ENCODE measurements at regions not wholly inside any gene's neighbourhood (a gene's known extent, or its start where the extent isn't known, plus 50 kb on each side); places are given as distances from the start of the nearest gene placed in this dataset.
"Not testable (repeated sequence)": the region's sequence is repeated elsewhere in the genome, so short reads cannot be mapped to it uniquely, and the experiment has no call there.

DNA sequence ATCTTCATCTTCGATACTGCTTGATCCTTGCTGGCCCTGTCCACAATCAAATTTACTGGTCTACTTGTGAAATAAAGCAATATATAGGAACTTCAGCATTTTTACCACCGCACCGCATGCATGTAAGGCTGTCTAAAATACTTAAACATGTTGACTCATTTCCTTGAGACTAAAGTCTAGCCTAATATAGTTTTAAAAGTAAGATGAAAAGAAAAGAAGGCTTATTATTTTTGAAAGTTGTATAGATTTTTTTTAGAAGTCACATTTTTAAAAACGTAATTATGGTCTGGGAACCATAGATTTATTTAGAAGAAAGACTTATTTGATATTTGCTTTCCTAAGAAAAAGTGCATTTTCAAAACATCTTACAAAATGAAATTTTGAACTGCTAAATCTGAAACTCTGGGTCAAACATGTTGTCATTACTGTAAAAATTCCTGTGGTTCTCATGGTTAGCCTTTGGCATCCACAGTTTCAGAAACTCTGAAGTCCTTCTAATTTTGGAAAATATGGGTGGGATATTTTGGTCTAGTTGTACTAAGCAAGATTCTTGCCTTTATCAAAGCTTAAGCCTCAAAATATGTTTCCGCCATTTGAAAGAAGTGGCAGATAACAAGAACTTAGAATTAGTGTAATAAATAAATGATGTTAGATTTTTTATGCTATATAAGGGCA is 423.5 kb upstream of the CTSO start:
- TF ChIP-seq, protein P1, sequence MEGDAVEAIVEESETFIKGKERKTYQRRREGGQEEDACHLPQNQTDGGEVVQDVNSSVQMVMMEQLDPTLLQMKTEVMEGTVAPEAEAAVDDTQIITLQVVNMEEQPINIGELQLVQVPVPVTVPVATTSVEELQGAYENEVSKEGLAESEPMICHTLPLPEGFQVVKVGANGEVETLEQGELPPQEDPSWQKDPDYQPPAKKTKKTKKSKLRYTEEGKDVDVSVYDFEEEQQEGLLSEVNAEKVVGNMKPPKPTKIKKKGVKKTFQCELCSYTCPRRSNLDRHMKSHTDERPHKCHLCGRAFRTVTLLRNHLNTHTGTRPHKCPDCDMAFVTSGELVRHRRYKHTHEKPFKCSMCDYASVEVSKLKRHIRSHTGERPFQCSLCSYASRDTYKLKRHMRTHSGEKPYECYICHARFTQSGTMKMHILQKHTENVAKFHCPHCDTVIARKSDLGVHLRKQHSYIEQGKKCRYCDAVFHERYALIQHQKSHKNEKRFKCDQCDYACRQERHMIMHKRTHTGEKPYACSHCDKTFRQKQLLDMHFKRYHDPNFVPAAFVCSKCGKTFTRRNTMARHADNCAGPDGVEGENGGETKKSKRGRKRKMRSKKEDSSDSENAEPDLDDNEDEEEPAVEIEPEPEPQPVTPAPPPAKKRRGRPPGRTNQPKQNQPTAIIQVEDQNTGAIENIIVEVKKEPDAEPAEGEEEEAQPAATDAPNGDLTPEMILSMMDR (IDR thresholded peaks at IDR 0.05; ENCODE audit: insufficient read depth, low read depth, low read length) = no peak
- Histone ChIP-seq H3K36me3 (ENCODE audit: control insufficient read depth, insufficient read depth, low read length) (no peaks in the 10 kb centered on the region), H3K4me3 (ENCODE audit: low read depth, low read length) (no peak overlapping the region), H3K27me3 (ENCODE audit: control insufficient read depth, insufficient read depth, low read length) (no peaks in the 10 kb centered on the region)
- ChIA-PET POLR2A (interaction anchor here (0.7 kb wide), 1 partner anchor 868 kb away, joined by 3 read pairs; no protein-coding TSS in a partner anchor), CTCF (interaction anchor here (0.6 to 1.6 kb wide), 6 partner anchors 14 to 264 kb away, joined by 3 to 5 read pairs (median 4); no protein-coding TSS in a partner anchor)
- DNase-seq (ENCODE audit: low read depth) = no peak

DNA sequence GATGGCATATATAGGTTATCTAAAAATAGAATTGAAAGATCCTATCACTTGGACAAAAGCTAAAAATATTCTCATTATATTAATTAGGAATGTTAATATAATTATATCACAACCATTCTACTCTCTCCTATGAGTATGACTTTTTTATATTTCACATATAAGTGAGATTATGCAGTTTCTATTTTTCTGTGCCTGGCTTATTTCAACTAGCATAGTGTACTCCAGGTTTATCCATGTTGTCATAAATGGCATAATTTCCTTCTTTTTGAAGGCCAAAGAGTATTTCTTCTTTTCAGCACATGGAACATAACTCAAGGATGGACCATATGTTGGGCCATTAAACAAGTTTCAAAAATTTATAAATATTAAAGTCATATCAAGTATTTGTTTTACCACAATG is 421.2 kb upstream of the CTSO start:
- TF ChIP-seq, protein P1 (IDR thresholded peaks at IDR 0.05; ENCODE audit: insufficient read depth, low read depth, low read length) = no peak
- no peak for DNase-seq (ENCODE audit: low read depth)
- POLR2A ChIA-PET = no interaction called here
- H3K4me3 ChIP-seq (ENCODE audit: low read depth, low read length) = no peak overlapping the region
- CTCF ChIA-PET = no interaction called here
- H3K36me3 ChIP-seq (ENCODE audit: control insufficient read depth, insufficient read depth, low read length) = no peaks in the 10 kb centered on the region
- H3K27me3 ChIP-seq (ENCODE audit: control insufficient read depth, insufficient read depth, low read length) = no peaks in the 10 kb centered on the region

DNA sequence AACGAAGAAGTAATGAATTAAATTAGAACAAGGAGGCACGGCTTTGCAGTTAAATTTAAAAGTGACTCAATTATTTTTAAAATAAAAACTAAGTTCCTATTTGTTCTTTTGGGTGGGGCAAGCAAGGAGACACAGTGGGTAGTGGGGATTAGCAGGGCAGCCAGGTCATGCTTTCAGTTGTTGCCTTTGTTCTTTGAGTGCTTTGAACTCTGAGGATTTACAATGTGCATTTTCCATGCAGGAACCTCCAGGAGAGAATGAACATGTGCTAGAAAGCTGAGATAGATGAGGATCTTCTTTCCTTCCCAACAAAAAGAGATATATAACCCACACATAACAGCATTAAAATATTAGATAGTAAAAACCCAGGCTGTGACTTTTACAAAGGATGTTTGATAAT is 420.4 kb upstream of the CTSO start:
- Histone ChIP-seq H3K4me3 (ENCODE audit: low read depth, low read length) (no peak overlapping the region), H3K27me3 (ENCODE audit: control insufficient read depth, insufficient read depth, low read length) (no peaks in the 10 kb centered on the region), H3K36me3 (ENCODE audit: control insufficient read depth, insufficient read depth, low read length) (no peaks in the 10 kb centered on the region)
- ChIA-PET POLR2A (no interaction called here), CTCF (interaction anchor here (1.1 kb wide), 1 partner anchor 16 kb away, joined by 3 read pairs; no protein-coding TSS in a partner anchor)
- no peak for DNase-seq (ENCODE audit: low read depth)
- TF ChIP-seq, protein P1 (IDR thresholded peaks at IDR 0.05; ENCODE audit: insufficient read depth, low read depth, low read length) = no peak

DNA sequence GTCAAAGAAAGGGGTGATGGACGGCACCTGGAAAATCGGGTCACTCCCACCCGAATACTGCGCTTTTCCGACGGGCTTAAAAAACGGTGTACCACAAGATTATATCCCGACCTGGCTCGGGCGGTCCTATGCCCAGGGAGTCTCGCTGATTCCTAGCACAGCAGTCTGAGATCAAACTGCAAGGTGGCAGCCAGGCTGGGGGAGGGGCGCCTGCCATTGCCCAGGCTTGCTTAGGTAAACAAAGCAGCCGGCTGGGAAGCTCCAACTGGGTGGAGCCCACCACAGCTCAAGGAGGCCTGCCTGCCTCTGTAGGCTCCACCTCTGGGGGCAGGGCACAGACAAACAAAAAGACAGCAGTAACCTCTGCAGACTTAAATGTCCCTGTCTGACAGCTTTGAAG is 413.8 kb upstream of the CTSO start:
- POLR2A ChIA-PET; H3K4me3 ChIP-seq (ENCODE audit: low read depth, low read length): not testable (repeated sequence)
- CTCF ChIA-PET = interaction anchor here (0.6 kb wide), 1 partner anchor 9 kb away, joined by 3 read pairs; no protein-coding TSS in a partner anchor

DNA sequence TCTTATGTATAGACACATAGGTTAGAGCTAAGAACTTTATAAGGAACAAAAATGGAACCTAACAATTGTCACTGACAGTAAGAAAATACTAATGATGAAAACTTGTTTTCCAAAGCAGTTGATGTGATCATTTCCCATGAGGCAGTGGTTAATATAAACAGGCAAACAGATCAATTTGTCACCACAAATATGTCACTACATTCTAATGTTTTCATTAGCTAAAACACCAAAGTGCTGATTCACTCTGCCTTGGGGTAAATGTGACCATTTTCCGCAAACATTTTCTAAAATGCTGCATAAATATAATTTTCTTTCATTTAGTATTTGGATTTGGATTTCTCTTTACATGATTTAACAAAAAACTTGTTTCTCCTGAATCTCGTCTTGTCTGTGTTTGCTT is 408.9 kb upstream of the CTSO start:
- CTCF ChIA-PET = no interaction called here
- POLR2A ChIA-PET = interaction anchor here (0.6 kb wide), 1 partner anchor 601 kb away, joined by 17 read pairs; no protein-coding TSS in a partner anchor
- peak; percentile 15 for DNase-seq (ENCODE audit: low read depth)
- Histone ChIP-seq H3K36me3 (ENCODE audit: control insufficient read depth, insufficient read depth, low read length) (no peaks in the 10 kb centered on the region), H3K4me3 (ENCODE audit: low read depth, low read length) (no peak overlapping the region), H3K27me3 (ENCODE audit: control insufficient read depth, insufficient read depth, low read length) (no peaks in the 10 kb centered on the region)
- TF ChIP-seq, protein P1 (IDR thresholded peaks at IDR 0.05; ENCODE audit: insufficient read depth, low read depth, low read length) = no peak

More for the DNA sequence above, 413.8 kb upstream of the CTSO start:
- H3K27me3 ChIP-seq (ENCODE audit: control insufficient read depth, insufficient read depth, low read length); DNase-seq (ENCODE audit: low read depth); H3K36me3 ChIP-seq (ENCODE audit: control insufficient read depth, insufficient read depth, low read length): not testable (repeated sequence)

Measured in BJ (cell line).